ENCODE measurements at regions not wholly inside any gene's neighbourhood (a gene's known extent, or its start where the extent isn't known, plus 50 kb on each side); places are given as distances from the start of the nearest gene placed in this dataset.
"Not testable (repeated sequence)": the region's sequence is repeated elsewhere in the genome, so short reads cannot be mapped to it uniquely, and the experiment has no call there.

- no peak overlapping the region for H3K27ac ChIP-seq (ENCODE audit: low read depth in 1 of 3, low read length in 2 of 3)
- H3K9me3 ChIP-seq (ENCODE audit: control insufficient read depth in 2 of 2, insufficient read depth in 1 of 2, low read depth in 1 of 2, low read length in 1 of 2), result peaks cover 0 to 23% of the 10 kb centered on the region in 2 donors
- no peak overlapping the region for H3K4me3 ChIP-seq (ENCODE audit: low read depth in 1 of 3, low read length in 3 of 3)
- no peak for FAIRE-seq
- H3K36me3 ChIP-seq (ENCODE audit: control insufficient read depth in 3 of 3, insufficient read depth in 2 of 3, low read depth in 1 of 3, low read length in 3 of 3), result no peaks in the 10 kb centered on the region
- no peaks in the 10 kb centered on the region for H3K27me3 ChIP-seq (ENCODE audit: control insufficient read depth in 3 of 3, insufficient read depth in 3 of 3, low read length in 3 of 3)
- H3K4me1 ChIP-seq (ENCODE audit: control insufficient read depth in 3 of 3, insufficient read depth in 2 of 3, low read depth in 1 of 3, low read length in 2 of 3), result no peaks in the 10 kb centered on the region
- DNase-seq, result no peak
- WGBS, 3 donors, result 47 to 64% (median 58%) methylated on average over 34 of the region's 34 CpGs
These were observed 79.2 kb upstream of the NCOR2 start for GRCh38 chr12:124646385-124647230.

GRCh38 chr12:124645530-124646244 is 78.3 kb upstream of the NCOR2 start:
- DNase-seq (no peak), FAIRE-seq (no peak)
- no peaks in the 10 kb centered on the region for H3K27me3 ChIP-seq (ENCODE audit: control insufficient read depth in 3 of 3, insufficient read depth in 3 of 3, low read length in 3 of 3)
- H3K27ac ChIP-seq (ENCODE audit: low read depth in 1 of 3, low read length in 2 of 3), result no peak overlapping the region
- H3K4me3 ChIP-seq (ENCODE audit: low read depth in 1 of 3, low read length in 3 of 3), result no peak overlapping the region
- no peaks in the 10 kb centered on the region for H3K36me3 ChIP-seq (ENCODE audit: control insufficient read depth in 3 of 3, insufficient read depth in 2 of 3, low read depth in 1 of 3, low read length in 3 of 3)
- peaks cover 0 to 23% of the 10 kb centered on the region in 2 donors for H3K9me3 ChIP-seq (ENCODE audit: control insufficient read depth in 2 of 2, insufficient read depth in 1 of 2, low read depth in 1 of 2, low read length in 1 of 2)
- H3K4me1 ChIP-seq (ENCODE audit: control insufficient read depth in 3 of 3, insufficient read depth in 2 of 3, low read depth in 1 of 3, low read length in 2 of 3), result no peaks in the 10 kb centered on the region
- 77 to 80% (median 77%) methylated on average over 17 to 18 of the region's 18 CpGs for WGBS, 3 donors

DNA sequence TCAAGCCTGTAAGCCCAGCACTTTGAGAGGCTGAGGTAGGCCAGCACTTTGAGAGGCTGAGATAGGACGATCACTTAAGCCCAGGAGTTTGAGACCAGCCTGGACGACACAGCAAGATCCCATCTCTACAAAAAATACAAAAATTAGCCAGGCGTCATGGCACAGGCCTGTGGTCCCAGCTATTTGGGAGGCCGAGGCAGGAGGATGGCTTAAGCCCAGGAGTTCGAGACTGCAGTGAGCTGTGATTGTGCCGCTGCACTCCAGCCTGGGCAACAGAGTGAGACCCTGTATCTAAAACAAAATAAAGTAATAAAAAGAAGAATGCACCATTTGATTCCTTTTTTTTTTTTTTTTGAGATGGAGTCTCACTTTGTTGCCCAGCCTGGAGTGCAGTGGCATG is 76.4 kb upstream of the NCOR2 start:
- not testable (repeated sequence) for H3K27ac ChIP-seq (ENCODE audit: low read depth in 1 of 3, low read length in 2 of 3); H3K27me3 ChIP-seq (ENCODE audit: control insufficient read depth in 3 of 3, insufficient read depth in 3 of 3, low read length in 3 of 3); H3K4me1 ChIP-seq (ENCODE audit: control insufficient read depth in 3 of 3, insufficient read depth in 2 of 3, low read depth in 1 of 3, low read length in 2 of 3); H3K36me3 ChIP-seq (ENCODE audit: control insufficient read depth in 3 of 3, insufficient read depth in 2 of 3, low read depth in 1 of 3, low read length in 3 of 3); DNase-seq; H3K4me3 ChIP-seq (ENCODE audit: low read depth in 1 of 3, low read length in 3 of 3); FAIRE-seq
- WGBS, 3 donors, result 92 to 97% (median 97%) methylated on average over 6 of the region's 6 CpGs
- H3K9me3 ChIP-seq (ENCODE audit: control insufficient read depth in 2 of 2, insufficient read depth in 1 of 2, low read depth in 1 of 2, low read length in 1 of 2), result peaks cover 0 to 11% of the 10 kb centered on the region in 2 donors

DNA sequence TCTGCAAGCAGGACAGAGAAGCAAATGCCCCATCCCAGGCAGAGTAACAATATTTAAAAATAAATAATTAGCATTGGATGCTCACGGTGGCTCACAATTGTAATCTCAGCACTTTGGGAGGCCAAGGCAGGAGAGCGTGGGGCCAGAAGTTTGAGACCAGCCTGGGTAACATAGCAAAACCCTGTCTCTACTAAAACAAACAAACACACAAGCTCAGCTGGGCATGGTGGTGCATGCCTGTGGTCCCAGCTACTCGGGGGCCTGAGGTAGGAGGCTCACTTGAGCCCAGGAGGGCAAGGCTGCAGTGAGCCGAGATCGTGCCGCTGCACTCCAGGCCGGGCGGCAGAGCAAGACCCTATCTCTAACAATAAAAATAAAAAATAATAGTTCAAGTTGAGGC is 74.7 kb upstream of the NCOR2 start:
- WGBS, 3 donors, result 92 to 94% (median 93%) methylated on average over 8 of the region's 8 CpGs
- no peak overlapping the region for H3K27ac ChIP-seq (ENCODE audit: low read depth in 1 of 3, low read length in 2 of 3)
- no peaks in the 10 kb centered on the region for H3K36me3 ChIP-seq (ENCODE audit: control insufficient read depth in 3 of 3, insufficient read depth in 2 of 3, low read depth in 1 of 3, low read length in 3 of 3)
- FAIRE-seq (no peak), DNase-seq (no peak)
- no peaks in the 10 kb centered on the region for H3K9me3 ChIP-seq (ENCODE audit: control insufficient read depth in 2 of 2, insufficient read depth in 1 of 2, low read depth in 1 of 2, low read length in 1 of 2)
- no peaks in the 10 kb centered on the region for H3K27me3 ChIP-seq (ENCODE audit: control insufficient read depth in 3 of 3, insufficient read depth in 3 of 3, low read length in 3 of 3)
- H3K4me1 ChIP-seq (ENCODE audit: control insufficient read depth in 3 of 3, insufficient read depth in 2 of 3, low read depth in 1 of 3, low read length in 2 of 3), result peaks cover 0 to 10% (median 0%) of the 10 kb centered on the region in 3 donors
- no peak overlapping the region for H3K4me3 ChIP-seq (ENCODE audit: low read depth in 1 of 3, low read length in 3 of 3)

- WGBS, 3 donors, result 74 to 92% (median 90%) methylated on average over 6 of the region's 6 CpGs
- Histone ChIP-seq H3K36me3 (ENCODE audit: control insufficient read depth in 3 of 3, insufficient read depth in 2 of 3, low read depth in 1 of 3, low read length in 3 of 3) (no peaks in the 10 kb centered on the region), H3K4me1 (ENCODE audit: control insufficient read depth in 3 of 3, insufficient read depth in 2 of 3, low read depth in 1 of 3, low read length in 2 of 3) (peaks cover 0 to 12% (median 0%) of the 10 kb centered on the region in 3 donors), H3K9me3 (ENCODE audit: control insufficient read depth in 2 of 2, insufficient read depth in 1 of 2, low read depth in 1 of 2, low read length in 1 of 2) (no peaks in the 10 kb centered on the region), H3K27me3 (ENCODE audit: control insufficient read depth in 3 of 3, insufficient read depth in 3 of 3, low read length in 3 of 3) (no peaks in the 10 kb centered on the region), H3K27ac (ENCODE audit: low read depth in 1 of 3, low read length in 2 of 3) (no peak overlapping the region), H3K4me3 (ENCODE audit: low read depth in 1 of 3, low read length in 3 of 3) (no peak overlapping the region)
- DNase-seq (no peak), FAIRE-seq (no peak)
These were observed 74.2 kb upstream of the NCOR2 start for GRCh38 chr12:124641591-124641990.

DNA sequence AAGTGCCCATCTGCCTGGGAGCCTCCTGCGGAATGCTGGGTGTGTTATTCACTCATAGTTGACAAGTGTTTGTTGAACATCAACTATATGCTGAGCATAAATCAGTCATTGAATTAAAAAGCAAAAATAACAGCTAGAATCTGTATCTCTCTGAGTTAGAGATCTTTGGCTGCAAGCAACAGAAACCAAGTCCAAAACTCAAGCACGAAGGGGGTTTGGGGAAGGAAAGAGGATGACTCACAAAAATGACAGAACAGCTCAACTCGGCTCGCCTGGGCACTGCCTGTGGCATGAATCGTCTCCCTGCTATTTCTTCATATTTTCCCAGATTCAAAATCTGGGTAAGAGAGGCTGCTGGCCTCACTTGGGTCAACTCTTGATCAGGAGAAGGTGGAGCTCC is 72.6 kb upstream of the NCOR2 start:
- Histone ChIP-seq H3K27me3 (ENCODE audit: control insufficient read depth in 3 of 3, insufficient read depth in 3 of 3, low read length in 3 of 3) (no peaks in the 10 kb centered on the region), H3K27ac (ENCODE audit: low read depth in 1 of 3, low read length in 2 of 3) (no peak overlapping the region), H3K36me3 (ENCODE audit: control insufficient read depth in 3 of 3, insufficient read depth in 2 of 3, low read depth in 1 of 3, low read length in 3 of 3) (no peaks in the 10 kb centered on the region), H3K9me3 (ENCODE audit: control insufficient read depth in 2 of 2, insufficient read depth in 1 of 2, low read depth in 1 of 2, low read length in 1 of 2) (no peaks in the 10 kb centered on the region), H3K4me3 (ENCODE audit: low read depth in 1 of 3, low read length in 3 of 3) (no peak overlapping the region), H3K4me1 (ENCODE audit: control insufficient read depth in 3 of 3, insufficient read depth in 2 of 3, low read depth in 1 of 3, low read length in 2 of 3) (peaks cover 0 to 18% (median 0%) of the 10 kb centered on the region in 3 donors)
- 50 to 67% (median 61%) methylated on average over 5 of the region's 5 CpGs for WGBS, 3 donors
- FAIRE-seq (no peak), DNase-seq (no peak)

DNA sequence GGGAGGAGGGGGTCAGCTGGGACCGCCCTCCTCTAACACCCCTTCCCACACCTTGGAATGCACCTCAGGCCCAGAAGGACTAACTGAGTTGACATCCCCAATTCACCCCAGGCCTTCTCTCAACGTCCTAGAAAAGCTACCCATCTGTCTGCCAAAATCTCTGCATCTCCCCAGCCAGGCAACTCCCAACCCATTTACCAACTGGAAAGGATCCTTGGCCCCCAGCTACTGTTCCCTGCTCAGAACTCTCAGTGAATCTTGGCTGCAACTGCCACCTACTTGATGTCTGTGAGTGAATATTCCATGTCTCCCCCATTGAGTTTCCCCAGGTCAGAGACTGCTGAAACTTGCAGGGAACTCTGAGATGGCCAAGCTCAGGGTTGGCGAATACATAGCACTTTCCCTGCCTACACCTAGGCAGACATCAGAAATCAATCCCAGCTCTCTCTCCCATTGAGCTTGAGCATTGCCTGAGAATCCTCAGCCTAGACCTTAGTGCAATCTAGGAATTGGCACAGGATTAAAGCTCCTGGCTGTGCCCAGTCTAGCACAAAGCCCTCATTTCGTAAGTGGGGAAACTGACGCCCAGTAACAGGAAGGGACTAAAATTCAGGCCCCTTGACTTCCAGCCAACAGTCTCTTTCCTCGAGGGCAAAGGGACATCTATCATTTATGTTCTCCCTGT is 71.9 kb upstream of the NCOR2 start:
- H3K27ac ChIP-seq (ENCODE audit: low read depth in 1 of 3, low read length in 2 of 3), result no peak overlapping the region
- DNase-seq, result no peak
- 40 to 60% (median 48%) methylated on average over 6 of the region's 6 CpGs for WGBS, 3 donors
- H3K4me1 ChIP-seq (ENCODE audit: control insufficient read depth in 3 of 3, insufficient read depth in 2 of 3, low read depth in 1 of 3, low read length in 2 of 3), result peaks cover 0 to 18% (median 0%) of the 10 kb centered on the region in 3 donors
- no peaks in the 10 kb centered on the region for H3K27me3 ChIP-seq (ENCODE audit: control insufficient read depth in 3 of 3, insufficient read depth in 3 of 3, low read length in 3 of 3)
- no peak overlapping the region for H3K4me3 ChIP-seq (ENCODE audit: low read depth in 1 of 3, low read length in 3 of 3)
- H3K9me3 ChIP-seq (ENCODE audit: control insufficient read depth in 2 of 2, insufficient read depth in 1 of 2, low read depth in 1 of 2, low read length in 1 of 2), result peaks cover 0 to 3% of the 10 kb centered on the region in 2 donors
- FAIRE-seq, result no peak
- no peaks in the 10 kb centered on the region for H3K36me3 ChIP-seq (ENCODE audit: control insufficient read depth in 3 of 3, insufficient read depth in 2 of 3, low read depth in 1 of 3, low read length in 3 of 3)

DNA sequence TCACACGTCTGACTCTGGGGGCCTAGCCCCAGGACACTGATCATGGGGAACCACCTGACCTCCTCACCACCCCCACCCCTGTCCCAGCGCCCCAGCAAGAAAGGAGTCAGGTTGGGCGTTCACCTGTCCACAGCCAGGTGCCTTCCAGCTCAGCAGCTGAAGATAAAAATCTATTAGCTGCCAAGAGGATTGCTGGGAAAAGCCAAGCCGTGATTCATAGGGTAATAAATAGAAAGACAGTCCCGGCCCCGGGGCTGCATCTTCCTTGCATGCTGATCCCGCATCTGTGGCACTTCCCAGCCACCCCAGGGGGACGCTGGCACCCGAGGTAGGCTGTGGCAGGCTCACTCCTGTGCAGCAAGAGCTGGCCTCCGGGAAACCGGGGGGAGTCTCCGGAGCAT is 70.2 kb upstream of the NCOR2 start:
- H3K27me3 ChIP-seq (ENCODE audit: control insufficient read depth in 3 of 3, insufficient read depth in 3 of 3, low read length in 3 of 3), result no peaks in the 10 kb centered on the region
- peaks cover 0 to 3% (median 0%) of the 10 kb centered on the region in 3 donors for H3K36me3 ChIP-seq (ENCODE audit: control insufficient read depth in 3 of 3, insufficient read depth in 2 of 3, low read depth in 1 of 3, low read length in 3 of 3)
- peaks cover 0 to 26% (median 0%) of the 10 kb centered on the region in 3 donors for H3K4me1 ChIP-seq (ENCODE audit: control insufficient read depth in 3 of 3, insufficient read depth in 2 of 3, low read depth in 1 of 3, low read length in 2 of 3)
- no peak overlapping the region for H3K4me3 ChIP-seq (ENCODE audit: low read depth in 1 of 3, low read length in 3 of 3)
- 12 to 56% (median 40%) methylated on average over 12 of the region's 12 CpGs for WGBS, 3 donors
- peak overlapping the region; percentile 7 to 68 (median 38) for H3K27ac ChIP-seq (ENCODE audit: low read depth in 1 of 3, low read length in 2 of 3)
- FAIRE-seq (no peak), DNase-seq (peak; percentile 86 to 88)
- peaks cover 0 to 17% of the 10 kb centered on the region in 2 donors for H3K9me3 ChIP-seq (ENCODE audit: control insufficient read depth in 2 of 2, insufficient read depth in 1 of 2, low read depth in 1 of 2, low read length in 1 of 2)

Measured in small intestine (tissue), 7 donors.